Neural cell (in vitro differentiated cells): ENCODE measurements at regions not wholly inside any gene's neighbourhood (a gene's known extent, or its start where the extent isn't known, plus 50 kb on each side); places are given as distances from the start of the nearest gene placed in this dataset.

Source experiments
- CTCF ChIP-seq: fragments of 450-650 bp; IDR thresholded peaks from 2 replicates; pipeline ENCODE4 v1.5.1; 2014; ENCODE audit warnings: antibody characterized with exemption, mild to moderate bottlenecking, moderate library complexity; ENCODE audit not compliant: poor library complexity, severe bottlenecking
- POLR2AphosphoS5 ChIP-seq: IDR thresholded peaks from 2 replicates; pipeline ENCODE4 v1.6.1; 2012

- TF ChIP-seq CTCF (peak; percentile 16), POLR2AphosphoS5 (no peak)
Measured at GRCh38 chr17:12395733-12396354, 269.8 kb upstream of the MYOCD start.
